ENCODE measurements at regions not wholly inside any gene's neighbourhood (a gene's known extent, or its start where the extent isn't known, plus 50 kb on each side); places are given as distances from the start of the nearest gene placed in this dataset.
"Not testable (repeated sequence)": the region's sequence is repeated elsewhere in the genome, so short reads cannot be mapped to it uniquely, and the experiment has no call there.

DNA sequence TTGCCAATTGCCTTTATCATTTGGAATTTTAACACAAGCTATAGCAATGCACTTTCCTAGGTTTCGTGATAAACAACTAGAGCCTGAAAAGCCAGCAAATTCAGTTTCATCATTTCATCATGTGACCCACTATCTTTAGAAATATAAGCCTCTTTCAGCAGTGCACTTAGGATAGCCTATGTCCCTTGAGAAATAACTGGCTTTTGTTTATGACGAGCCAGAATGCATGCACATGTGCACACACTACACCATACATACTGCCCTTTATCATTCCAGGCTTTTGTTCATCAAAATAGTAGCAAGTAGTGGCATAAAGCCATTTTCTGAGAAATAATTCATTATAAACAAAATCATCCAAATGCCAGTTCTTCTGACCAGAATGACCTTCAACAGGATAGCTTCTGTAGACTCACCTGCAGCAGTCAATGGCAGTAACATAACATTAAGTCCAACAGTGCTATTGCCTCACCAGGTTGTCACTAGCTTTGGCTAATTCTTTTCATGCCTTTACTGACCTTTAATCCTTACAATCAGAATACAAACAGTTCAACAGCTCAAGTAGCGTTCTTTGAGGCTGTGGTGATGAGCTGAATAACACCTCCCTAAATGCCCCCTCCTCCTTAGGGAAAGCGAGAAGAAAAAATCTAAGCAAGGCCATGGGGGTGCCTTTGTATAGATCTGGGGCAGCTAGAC is 132.3 kb upstream of the SMARCA2 start:
- H3K27ac ChIP-seq (ENCODE audit: low read length) = no peak overlapping the region
- DNase-seq = no peak
- no peaks in the 10 kb centered on the region for H3K36me3 ChIP-seq (ENCODE audit: control insufficient read depth, insufficient read depth, low read length)
- H3K27me3 ChIP-seq (ENCODE audit: control insufficient read depth, insufficient read depth, low read length) = no peaks in the 10 kb centered on the region
- no peaks in the 10 kb centered on the region for H3K9me3 ChIP-seq (replicated peaks; ENCODE audit: control insufficient read depth, low read depth, low read length)
- H3K4me1 ChIP-seq (ENCODE audit: control insufficient read depth, insufficient read depth, low read length) = no peaks in the 10 kb centered on the region
- whole genome bisulfite sequencing (ENCODE audit: insufficient coverage) = 36% methylated on average over 1 of the region's 4 CpGs
- no peak overlapping the region for H3K4me3 ChIP-seq (ENCODE audit: low read length)

DNA sequence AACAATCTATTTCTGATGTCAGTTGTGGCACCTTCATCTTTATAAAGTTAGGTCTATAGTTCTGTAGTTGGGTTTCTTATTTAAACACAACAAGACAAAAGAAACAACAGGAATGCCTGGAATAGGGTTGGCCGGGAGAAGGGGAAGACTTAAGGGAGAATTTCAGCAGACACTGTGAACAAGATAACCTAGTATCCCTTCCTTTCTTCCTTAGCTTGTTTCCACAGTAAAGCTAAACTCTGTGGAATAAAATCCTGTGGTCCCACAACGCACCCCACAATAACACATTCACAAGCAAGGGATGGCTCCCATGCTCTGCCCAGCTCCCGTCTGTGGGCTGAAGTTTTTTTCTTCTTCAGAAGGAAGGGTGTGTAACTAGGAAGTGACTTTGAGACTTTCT is 124.9 kb upstream of the SMARCA2 start:
- no peaks in the 10 kb centered on the region for H3K36me3 ChIP-seq (ENCODE audit: control insufficient read depth, insufficient read depth, low read length)
- no peak overlapping the region for H3K4me3 ChIP-seq (ENCODE audit: low read length)
- H3K27me3 ChIP-seq (ENCODE audit: control insufficient read depth, insufficient read depth, low read length) = no peaks in the 10 kb centered on the region
- DNase-seq = no peak
- H3K9me3 ChIP-seq (replicated peaks; ENCODE audit: control insufficient read depth, low read depth, low read length) = no peaks in the 10 kb centered on the region
- WGBS (ENCODE audit: insufficient coverage) = 80% methylated on average over 1 of the region's 3 CpGs
- H3K27ac ChIP-seq (ENCODE audit: low read length) = no peak overlapping the region
- H3K4me1 ChIP-seq (ENCODE audit: control insufficient read depth, insufficient read depth, low read length) = no peaks in the 10 kb centered on the region

DNA sequence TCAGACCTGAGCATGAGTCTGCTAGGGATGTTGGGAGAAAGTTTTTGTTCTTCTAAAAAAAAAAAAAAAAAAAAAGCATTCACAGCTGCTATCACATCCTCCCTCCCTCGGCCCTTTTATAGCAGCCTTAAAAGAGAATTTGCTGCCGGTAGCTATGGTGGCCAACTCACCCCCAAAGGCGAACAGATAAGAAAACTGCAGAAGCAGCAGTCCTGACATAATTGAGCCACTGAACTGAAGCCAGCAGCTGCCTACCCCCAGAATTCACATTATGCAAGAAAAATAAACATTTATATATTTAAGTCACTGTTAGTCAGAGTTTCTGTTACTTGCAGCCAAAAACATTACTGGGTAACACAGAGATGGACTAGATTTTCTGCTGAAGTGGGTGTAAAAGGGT is 124.3 kb upstream of the SMARCA2 start:
- Histone ChIP-seq H3K9me3 (replicated peaks; ENCODE audit: control insufficient read depth, low read depth, low read length) (no peaks in the 10 kb centered on the region), H3K4me3 (ENCODE audit: low read length) (no peak overlapping the region), H3K27me3 (ENCODE audit: control insufficient read depth, insufficient read depth, low read length) (no peaks in the 10 kb centered on the region), H3K36me3 (ENCODE audit: control insufficient read depth, insufficient read depth, low read length) (no peaks in the 10 kb centered on the region), H3K4me1 (ENCODE audit: control insufficient read depth, insufficient read depth, low read length) (no peaks in the 10 kb centered on the region), H3K27ac (ENCODE audit: low read length) (no peak overlapping the region)
- no peak for DNase-seq
- 40% methylated on average over 1 of the region's 3 CpGs for WGBS (ENCODE audit: insufficient coverage)

DNA sequence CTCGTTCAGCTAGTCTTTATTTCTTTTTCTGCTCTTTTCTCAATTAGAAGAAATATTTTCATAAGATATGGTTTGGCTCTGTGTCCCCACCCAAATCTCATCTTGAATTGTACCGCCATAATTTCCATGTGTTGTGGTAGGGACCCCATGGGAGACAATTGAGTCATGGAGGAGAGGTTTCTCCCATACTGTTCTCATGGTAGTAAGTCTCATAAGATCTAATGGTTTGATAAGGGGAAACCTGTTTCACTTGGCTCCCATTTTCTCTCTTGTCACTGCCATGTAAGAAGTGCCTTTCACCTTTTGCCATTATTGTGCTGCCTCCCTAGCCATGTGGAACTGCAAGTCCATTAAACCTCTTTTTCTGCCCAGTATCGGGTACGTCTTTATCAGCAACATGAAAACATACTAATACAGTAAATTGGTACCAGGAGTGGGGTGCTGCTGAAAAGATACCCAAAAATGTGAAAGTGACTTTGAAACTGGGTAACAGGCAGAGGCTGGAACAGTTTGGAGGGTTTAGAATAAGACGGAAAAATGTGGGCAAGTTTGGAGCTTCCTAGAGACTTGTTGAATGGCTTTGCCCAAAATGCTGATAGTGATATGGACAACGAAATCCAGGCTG is 112.0 kb upstream of the SMARCA2 start:
- H3K4me3 ChIP-seq (ENCODE audit: low read length); H3K27ac ChIP-seq (ENCODE audit: low read length); DNase-seq; H3K36me3 ChIP-seq (ENCODE audit: control insufficient read depth, insufficient read depth, low read length); H3K4me1 ChIP-seq (ENCODE audit: control insufficient read depth, insufficient read depth, low read length); H3K27me3 ChIP-seq (ENCODE audit: control insufficient read depth, insufficient read depth, low read length): not testable (repeated sequence)
- H3K9me3 ChIP-seq (replicated peaks; ENCODE audit: control insufficient read depth, low read depth, low read length) = peaks cover 17% of the 10 kb centered on the region
- WGBS (ENCODE audit: insufficient coverage) = 50% methylated on average over 2 of the region's 6 CpGs

DNA sequence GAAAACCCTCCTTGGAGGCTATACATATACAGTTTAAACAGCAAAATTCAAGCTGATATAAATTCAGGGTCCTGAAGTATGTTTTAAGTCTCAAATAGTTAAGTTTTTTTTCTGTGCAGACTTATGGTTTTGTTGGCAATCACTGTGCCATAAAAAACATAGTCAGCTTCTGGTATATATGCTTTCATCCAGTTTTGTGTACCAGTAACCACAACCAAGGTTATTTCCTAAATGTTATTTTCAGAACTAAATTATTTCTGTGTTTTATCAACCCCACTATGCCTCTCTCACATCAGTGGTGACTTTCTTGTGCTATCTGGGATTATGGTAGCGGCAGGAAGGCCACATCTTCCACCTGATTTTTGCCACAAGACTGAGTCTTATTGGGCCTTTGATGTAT is 107.7 kb upstream of the SMARCA2 start:
- Histone ChIP-seq H3K27ac (ENCODE audit: low read length) (no peak overlapping the region), H3K4me1 (ENCODE audit: control insufficient read depth, insufficient read depth, low read length) (no peaks in the 10 kb centered on the region), H3K4me3 (ENCODE audit: low read length) (no peak overlapping the region), H3K36me3 (ENCODE audit: control insufficient read depth, insufficient read depth, low read length) (no peaks in the 10 kb centered on the region), H3K9me3 (replicated peaks; ENCODE audit: control insufficient read depth, low read depth, low read length) (peaks cover 12% of the 10 kb centered on the region), H3K27me3 (ENCODE audit: control insufficient read depth, insufficient read depth, low read length) (no peaks in the 10 kb centered on the region)
- no peak for DNase-seq
- no CpG with 5 or more reads among the region's 1 CpG for WGBS (ENCODE audit: insufficient coverage)

DNA sequence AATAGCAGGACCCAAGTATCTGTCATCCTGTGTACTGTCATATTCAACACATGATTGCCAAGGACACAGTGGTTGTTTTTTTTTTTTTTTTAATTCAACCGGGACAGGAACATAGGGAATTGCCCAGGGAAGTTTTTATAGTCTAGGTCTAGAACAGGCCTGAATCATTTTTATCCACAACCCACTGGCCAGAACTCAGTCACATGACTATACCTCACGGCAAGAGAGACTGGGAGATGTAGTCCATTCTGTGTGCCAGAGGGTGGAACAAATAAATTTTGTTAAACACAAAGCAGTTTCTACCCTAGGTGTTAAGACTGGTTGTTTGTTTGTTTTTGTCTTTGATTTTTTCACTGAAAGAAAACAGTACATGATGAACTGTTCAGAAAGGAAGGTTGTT is 105.8 kb upstream of the SMARCA2 start:
- DNase-seq = no peak
- no peaks in the 10 kb centered on the region for H3K9me3 ChIP-seq (replicated peaks; ENCODE audit: control insufficient read depth, low read depth, low read length)

DNA sequence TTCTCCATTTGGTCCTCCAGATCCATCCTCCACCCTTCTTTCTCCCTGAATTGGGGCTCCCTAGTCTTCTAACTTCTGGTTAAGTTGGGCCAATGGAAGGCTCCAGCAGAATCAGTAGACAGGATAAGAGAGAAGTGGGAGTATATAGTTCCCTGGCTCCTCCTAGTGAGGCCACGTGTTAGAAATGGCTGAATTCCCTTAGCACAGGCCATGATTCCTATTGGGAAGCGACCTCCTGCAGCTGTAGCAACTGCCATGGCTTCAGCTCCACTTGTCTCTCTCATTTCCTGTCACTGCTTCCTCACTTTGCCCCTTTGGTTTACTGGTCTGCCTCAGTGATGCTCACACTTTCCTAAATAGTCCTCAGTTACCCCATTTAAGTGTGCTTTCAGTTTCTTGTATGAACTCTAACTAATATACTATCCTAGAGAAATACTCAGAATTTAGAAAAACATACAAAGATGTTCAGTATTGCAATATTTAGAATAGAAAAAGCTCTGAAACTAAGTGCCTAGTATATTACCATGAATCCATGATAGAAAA is 104.8 kb upstream of the SMARCA2 start:
- no peak for DNase-seq
- no peaks in the 10 kb centered on the region for H3K36me3 ChIP-seq (ENCODE audit: control insufficient read depth, insufficient read depth, low read length)
- H3K27me3 ChIP-seq (ENCODE audit: control insufficient read depth, insufficient read depth, low read length) = no peaks in the 10 kb centered on the region
- 46% methylated on average over 2 of the region's 2 CpGs for WGBS (ENCODE audit: insufficient coverage)
- no peaks in the 10 kb centered on the region for H3K4me1 ChIP-seq (ENCODE audit: control insufficient read depth, insufficient read depth, low read length)
- H3K27ac ChIP-seq (ENCODE audit: low read length) = no peak overlapping the region
- H3K4me3 ChIP-seq (ENCODE audit: low read length) = no peak overlapping the region
- H3K9me3 ChIP-seq (replicated peaks; ENCODE audit: control insufficient read depth, low read depth, low read length) = no peaks in the 10 kb centered on the region

More for the DNA sequence above, 105.8 kb upstream of the SMARCA2 start:
- Histone ChIP-seq H3K27me3 (ENCODE audit: control insufficient read depth, insufficient read depth, low read length) (no peaks in the 10 kb centered on the region), H3K4me1 (ENCODE audit: control insufficient read depth, insufficient read depth, low read length) (no peaks in the 10 kb centered on the region), H3K27ac (ENCODE audit: low read length) (no peak overlapping the region), H3K4me3 (ENCODE audit: low read length) (no peak overlapping the region), H3K36me3 (ENCODE audit: control insufficient read depth, insufficient read depth, low read length) (no peaks in the 10 kb centered on the region)
- WGBS (ENCODE audit: insufficient coverage) = no CpG with 5 or more reads among the region's 2 CpGs

DNA sequence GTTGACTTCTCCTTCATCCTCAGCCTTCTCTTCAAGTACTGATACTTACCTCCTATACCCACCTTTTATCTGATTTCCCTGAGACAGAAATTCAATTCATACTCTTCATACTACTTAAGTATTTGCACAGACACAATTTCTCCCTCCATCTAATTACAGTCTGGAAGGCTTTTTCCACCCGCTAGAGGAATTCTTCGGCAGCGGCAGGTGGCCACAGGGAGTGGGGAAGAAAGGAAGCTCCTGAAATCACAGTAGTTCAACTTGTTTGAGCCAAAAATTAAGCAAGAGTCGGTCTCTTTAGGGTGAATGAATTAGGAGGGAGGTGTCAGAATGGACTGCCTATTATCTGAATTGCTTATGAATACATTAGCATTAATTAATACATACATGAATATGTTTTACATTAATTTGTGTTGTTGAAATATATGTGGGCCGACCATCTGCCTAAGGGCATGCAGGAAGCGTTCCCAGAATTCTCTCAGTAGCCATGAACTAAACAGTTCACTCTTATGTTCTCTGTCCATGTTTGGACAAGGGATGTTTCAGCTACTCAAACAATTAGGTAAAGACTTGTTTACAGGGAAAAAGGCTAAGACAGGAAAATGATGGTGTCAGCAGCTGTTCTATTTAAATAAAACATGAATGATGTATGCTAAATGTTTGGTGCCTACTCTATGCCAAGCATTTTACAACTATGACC is 101.4 kb upstream of the SMARCA2 start:
- WGBS (ENCODE audit: insufficient coverage) = no CpG with 5 or more reads among the region's 6 CpGs
- Histone ChIP-seq H3K4me3 (ENCODE audit: low read length) (no peak overlapping the region), H3K27me3 (ENCODE audit: control insufficient read depth, insufficient read depth, low read length) (no peaks in the 10 kb centered on the region), H3K36me3 (ENCODE audit: control insufficient read depth, insufficient read depth, low read length) (no peaks in the 10 kb centered on the region), H3K9me3 (replicated peaks; ENCODE audit: control insufficient read depth, low read depth, low read length) (no peaks in the 10 kb centered on the region), H3K4me1 (ENCODE audit: control insufficient read depth, insufficient read depth, low read length) (peaks cover 8% of the 10 kb centered on the region), H3K27ac (ENCODE audit: low read length) (no peak overlapping the region)
- no peak for DNase-seq

DNA sequence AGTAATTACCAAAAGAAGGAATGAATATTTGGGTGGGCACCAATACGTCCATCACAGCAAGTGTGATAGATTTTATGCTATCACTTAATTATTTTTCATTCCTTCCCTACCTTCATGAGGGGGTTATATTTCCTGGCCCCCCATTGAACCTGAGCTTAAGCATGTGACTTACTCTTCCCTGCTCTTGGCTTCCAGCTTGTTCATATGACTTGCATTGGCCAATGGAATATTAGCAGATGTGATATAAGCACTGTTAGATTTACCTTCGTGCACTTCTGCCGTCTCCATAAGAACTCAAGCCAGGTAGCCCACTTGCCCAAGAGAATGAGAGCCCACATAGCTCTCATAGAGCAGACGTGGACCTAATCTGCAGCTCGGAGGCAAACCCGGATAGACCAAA is 99.1 kb upstream of the SMARCA2 start:
- H3K9me3 ChIP-seq (replicated peaks; ENCODE audit: control insufficient read depth, low read depth, low read length) = no peaks in the 10 kb centered on the region
- no peak overlapping the region for H3K4me3 ChIP-seq (ENCODE audit: low read length)
- DNase-seq = no peak
- H3K4me1 ChIP-seq (ENCODE audit: control insufficient read depth, insufficient read depth, low read length) = peaks cover 8% of the 10 kb centered on the region
- no peak overlapping the region for H3K27ac ChIP-seq (ENCODE audit: low read length)
- H3K27me3 ChIP-seq (ENCODE audit: control insufficient read depth, insufficient read depth, low read length) = no peaks in the 10 kb centered on the region
- 90% methylated on average over 2 of the region's 6 CpGs for WGBS (ENCODE audit: insufficient coverage)
- H3K36me3 ChIP-seq (ENCODE audit: control insufficient read depth, insufficient read depth, low read length) = no peaks in the 10 kb centered on the region

DNA sequence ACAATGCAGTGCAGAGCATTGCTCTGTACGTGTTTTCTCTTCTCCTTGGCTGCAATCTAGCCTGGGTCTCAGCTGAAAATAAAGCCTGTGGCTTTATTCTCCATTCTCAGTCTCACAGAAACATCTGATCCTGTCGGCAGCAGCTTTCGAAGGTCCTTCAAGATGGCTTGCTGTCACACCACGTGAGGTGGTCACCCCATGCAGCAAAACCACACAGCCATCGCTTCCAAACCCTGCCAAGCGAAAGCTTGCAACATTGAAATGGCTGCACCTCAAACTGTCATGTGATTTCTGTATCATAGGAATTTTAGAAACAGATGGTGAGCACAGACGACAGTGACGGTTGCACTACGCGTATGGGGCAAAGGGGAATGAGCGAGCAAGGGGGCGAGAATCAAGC is 98.5 kb upstream of the SMARCA2 start:
- no peaks in the 10 kb centered on the region for H3K9me3 ChIP-seq (replicated peaks; ENCODE audit: control insufficient read depth, low read depth, low read length)
- H3K4me1 ChIP-seq (ENCODE audit: control insufficient read depth, insufficient read depth, low read length) = peaks cover 8% of the 10 kb centered on the region
- DNase-seq = no peak
- 42% methylated on average over 7 of the region's 12 CpGs for WGBS (ENCODE audit: insufficient coverage)
- H3K27ac ChIP-seq (ENCODE audit: low read length) = no peak overlapping the region
- H3K4me3 ChIP-seq (ENCODE audit: low read length) = no peak overlapping the region
- H3K36me3 ChIP-seq (ENCODE audit: control insufficient read depth, insufficient read depth, low read length) = no peaks in the 10 kb centered on the region
- no peaks in the 10 kb centered on the region for H3K27me3 ChIP-seq (ENCODE audit: control insufficient read depth, insufficient read depth, low read length)
